Lower leg skin (tissue), 4 donors: ENCODE measurements at regions not wholly inside any gene's neighbourhood (a gene's known extent, or its start where the extent isn't known, plus 50 kb on each side); places are given as distances from the start of the nearest gene placed in this dataset.
"Not testable (repeated sequence)": the region's sequence is repeated elsewhere in the genome, so short reads cannot be mapped to it uniquely, and the experiment has no call there.

Experiments used
- DNase-seq, 2 donors: peaks; one replicate each; pipeline ENCODE4 v3.0.0-alpha.2; 2019; ENCODE audit warnings: low spot score in 2 of 2
- H3K4me3 ChIP-seq: fragments of 200-600 bp; sonication (generic); 2 replicates; pipeline ENCODE4 v1.5.1; 2017; ENCODE audit warnings: mild to moderate bottlenecking, low read depth; ENCODE audit not compliant: poor library complexity, severe bottlenecking
- CTCF ChIP-seq, 3 donors: fragments of 450-650 bp; IDR thresholded peaks; one replicate each; pipeline ENCODE4 v1.5.1; 2016; ENCODE audit warnings: antibody characterized with exemption in 3 of 3, mild to moderate bottlenecking in 3 of 3, moderate library complexity in 2 of 3
- POLR2A ChIP-seq, 2 donors: fragments of 450-650 bp; IDR thresholded peaks; one replicate each; pipeline ENCODE4 v1.6.1; 2016 to 2017; ENCODE audit warnings: antibody characterized with exemption in 2 of 2, mild to moderate bottlenecking in 1 of 2, moderate library complexity in 1 of 2
- WGBS, 2 donors: methylation state at CpG; one replicate each; pipeline ENCODE4 v1.1.5; 2018; 5-methylcytosine and 5-hydroxymethylcytosine counted together
- intact Hi-C: fragments of 100-400 bp; cut with DNase I; formaldehyde crosslinking; loops from one replicate; pipeline ENCODE4 v1.15.0; 2023; ENCODE audit warnings: low total_unique reads

- TF ChIP-seq CTCF (IDR thresholded peaks at IDR 0.05), result no peak
- H3K4me3 ChIP-seq, result no peak overlapping the region
- DNase-seq, result no peak
- 49 to 59% methylated on average over 10 of the region's 10 CpGs for WGBS, 2 donors
- intact Hi-C loops, result no loop called here
Measured at GRCh38 chr3:56929809-56930615, 128.3 kb upstream of the ARHGEF3 start.

GRCh38 chr3:56928379-56929068, 126.8 kb upstream of the ARHGEF3 start:
- H3K4me3 ChIP-seq, result no peak overlapping the region
- WGBS, 2 donors, result 67 to 68% methylated on average over 3 of the region's 3 CpGs
- DNase-seq, result no peak
- TF ChIP-seq POLR2A (IDR thresholded peaks at IDR 0.05) (no peak), CTCF (IDR thresholded peaks at IDR 0.05) (no peak)
- intact Hi-C loops, result no loop called here

GRCh38 chr3:56927855-56928254, 126.1 kb upstream of the ARHGEF3 start:
- WGBS, 2 donors, result 79 to 87% methylated on average over 2 of the region's 2 CpGs
- no peak overlapping the region for H3K4me3 ChIP-seq
- TF ChIP-seq POLR2A (IDR thresholded peaks at IDR 0.05) (no peak), CTCF (IDR thresholded peaks at IDR 0.05) (no peak)
- DNase-seq, result no peak
- intact Hi-C loops, result no loop called here

GRCh38 chr3:56926947-56927282, 125.2 kb upstream of the ARHGEF3 start:
- 58 to 60% methylated on average over 2 of the region's 2 CpGs for WGBS, 2 donors
- no peak for DNase-seq

GRCh38 chr3:56926243-56926946, 124.6 kb upstream of the ARHGEF3 start:
- intact Hi-C loops, result no loop called here
- 60 to 64% methylated on average over 3 of the region's 3 CpGs for WGBS, 2 donors

More at GRCh38 chr3:56926947-56927282, 125.2 kb upstream of the ARHGEF3 start:
- no peak overlapping the region for H3K4me3 ChIP-seq
- intact Hi-C loops, result no loop called here
- no peak for TF ChIP-seq CTCF (IDR thresholded peaks at IDR 0.05)
- no peak for TF ChIP-seq POLR2A (IDR thresholded peaks at IDR 0.05)

GRCh38 chr3:56924700-56925099, 123.0 kb upstream of the ARHGEF3 start:
- intact Hi-C loops, H3K4me3 ChIP-seq, DNase-seq: not testable (repeated sequence)
- 97 to 100% methylated on average over 1 of the region's 1 CpG for WGBS, 2 donors

More at GRCh38 chr3:56926243-56926946, 124.6 kb upstream of the ARHGEF3 start:
- no peak for DNase-seq
- TF ChIP-seq CTCF (IDR thresholded peaks at IDR 0.05), result no peak
- no peak for TF ChIP-seq POLR2A (IDR thresholded peaks at IDR 0.05)
- H3K4me3 ChIP-seq, result no peak overlapping the region
